OCI-LY7 (cell line): ENCODE measurements at regions not wholly inside any gene's neighbourhood (a gene's known extent, or its start where the extent isn't known, plus 50 kb on each side); places are given as distances from the start of the nearest gene placed in this dataset.

Experiments used
- BruUV-seq: library from RNA; stranded (reverse); fragments of 400-500 nt; replicated peaks from 2 replicates; lab custom pipeline; 2021; lab: Mats Ljungman, UMichigan
- CTCF ChIA-PET: fragments of 300-600 bp; sonication (Branson Sonifier 250); formaldehyde crosslinking; loops from one replicate; lab custom pipeline; 2022; ENCODE audit warnings: antibody characterized with exemption; ENCODE audit not compliant: unreplicated experiment; lab: Charles Lee
- POLR2A ChIA-PET: fragments of 300-600 bp; sonication (Branson Sonifier 250); formaldehyde crosslinking; loops from one replicate; lab custom pipeline; 2022; ENCODE audit warnings: antibody characterized with exemption; lab: Charles Lee
- DNase-seq: peaks from one replicate; pipeline ENCODE4 v3.0.0-alpha.2; 2015; ENCODE audit warnings: low spot score
- H2AFZ ChIP-seq: fragments of 200-600 bp; sonication (generic), shearing (Covaris generic); 2 replicates; pipeline ENCODE4 v1.6.1; 2014; ENCODE audit warnings: mild to moderate bottlenecking, antibody characterized with exemption, low read length, moderate library complexity
- H3K27ac ChIP-seq: fragments of 200-600 bp; sonication (generic); 2 replicates; pipeline ENCODE4 v1.5.1; 2014; ENCODE audit warnings: mixed run types, low read depth, mild to moderate bottlenecking, moderate library complexity, low read length, inconsistent platforms; ENCODE audit not compliant: poor library complexity, severe bottlenecking
- H3K36me3 ChIP-seq: fragments of 200-600 bp; sonication (generic); 2 replicates; pipeline ENCODE4 v1.6.1; 2014; ENCODE audit warnings: mild to moderate bottlenecking, antibody characterized with exemption, low read length, moderate library complexity, mixed read lengths; ENCODE audit not compliant: insufficient read depth
- H3K4me1 ChIP-seq: fragments of 200-600 bp; sonication (generic); 2 replicates; pipeline ENCODE4 v1.5.1; 2014; ENCODE audit warnings: mild to moderate bottlenecking, low read length; ENCODE audit not compliant: insufficient read depth, poor library complexity, severe bottlenecking
- H3K4me2 ChIP-seq: fragments of 200-600 bp; sonication (generic); 2 replicates; pipeline ENCODE4 v1.6.1; 2014; ENCODE audit warnings: mild to moderate bottlenecking, low read length
- H3K4me3 ChIP-seq: fragments of 200-600 bp; sonication (generic); 2 replicates; pipeline ENCODE4 v1.5.1; 2014; ENCODE audit warnings: mild to moderate bottlenecking, low read depth, low read length; ENCODE audit not compliant: poor library complexity, severe bottlenecking
- H3K79me2 ChIP-seq: fragments of 200-600 bp; sonication (generic); 2 replicates; pipeline ENCODE4 v1.6.1; 2016; ENCODE audit warnings: low read depth, mild to moderate bottlenecking, low read length, moderate library complexity, mixed read lengths; ENCODE audit not compliant: insufficient read depth
- H3K9me2 ChIP-seq: fragments of 200-600 bp; sonication (generic); 2 replicates; pipeline ENCODE4 v1.6.1; 2016; ENCODE audit warnings: mild to moderate bottlenecking, low read length, mixed read lengths; ENCODE audit not compliant: insufficient read depth
- H3K9me3 ChIP-seq: fragments of 200-600 bp; sonication (generic); 2 replicates; pipeline ENCODE4 v1.6.1; 2014; ENCODE audit warnings: mild to moderate bottlenecking, mixed run types, low read length, mixed read lengths
- H4K20me1 ChIP-seq: fragments of 200-600 bp; sonication (generic); 2 replicates; pipeline ENCODE4 v1.6.1; 2014; ENCODE audit warnings: mild to moderate bottlenecking, antibody characterized with exemption, low read length, moderate library complexity, mixed read lengths; ENCODE audit not compliant: insufficient read depth
- CTCF ChIP-seq: fragments of 200-600 bp; sonication (generic); conservative IDR thresholded peaks from 2 replicates; pipeline ENCODE4 v1.5.1; 2014; ENCODE audit warnings: mild to moderate bottlenecking, antibody characterized with exemption, low read length, moderate library complexity, mixed read lengths
- EZH2phosphoT487 ChIP-seq: fragments of 200-600 bp; sonication (generic); IDR thresholded peaks from 2 replicates; pipeline ENCODE4 v1.6.1; 2018; ENCODE audit warnings: low read depth, borderline replicate concordance, mild to moderate bottlenecking, mixed run types, antibody characterized with exemption, low read length, moderate library complexity, mixed read lengths
- intact Hi-C: fragments of 100-400 bp; cut with micrococcal nuclease; formaldehyde crosslinking; loops from one replicate; pipeline ENCODE4 v1.10.0; 2022; ENCODE audit not compliant: unreplicated experiment

- intact Hi-C loops, result no loop called here
- no TSS peak for BruUV-seq
Measured at GRCh38 chr17:69690531-69690930, 276.0 kb downstream of the MAP2K6 start.

GRCh38 chr17:69692171-69692570, 277.7 kb downstream of the MAP2K6 start:
- CTCF ChIA-PET, result no interaction called here
- no peak for DNase-seq
- no peaks in the 10 kb centered on the region for H3K4me1 ChIP-seq
- H3K36me3 ChIP-seq, result no peaks in the 10 kb centered on the region
- TF ChIP-seq CTCF (no peak), EZH2phosphoT487 (no peak)
- H3K27ac ChIP-seq, result no peak overlapping the region
- POLR2A ChIA-PET, result no interaction called here
- no peaks in the 10 kb centered on the region for H4K20me1 ChIP-seq
- H3K79me2 ChIP-seq, result no peaks in the 10 kb centered on the region
- no TSS peak for BruUV-seq
- H3K9me2 ChIP-seq, result no peaks in the 10 kb centered on the region
- H2AFZ ChIP-seq, result no peak overlapping the region
- H3K4me3 ChIP-seq, result no peak overlapping the region
- intact Hi-C loops, result no loop called here
- H3K9me3 ChIP-seq, result no peaks in the 10 kb centered on the region
- no peak overlapping the region for H3K4me2 ChIP-seq

More at GRCh38 chr17:69690531-69690930, 276.0 kb downstream of the MAP2K6 start:
- no peaks in the 10 kb centered on the region for H3K36me3 ChIP-seq
- TF ChIP-seq CTCF (no peak), EZH2phosphoT487 (no peak)
- ChIA-PET CTCF (no interaction called here), POLR2A (interaction anchor here (0.7 to 1.5 kb wide), 4 partner anchors 18 to 589 kb away, joined by 3 to 4 read pairs (median 3); no protein-coding TSS in a partner anchor)
- no peak overlapping the region for H3K4me2 ChIP-seq
- H4K20me1 ChIP-seq, result no peaks in the 10 kb centered on the region
- H3K9me3 ChIP-seq, result no peaks in the 10 kb centered on the region
- no peaks in the 10 kb centered on the region for H3K9me2 ChIP-seq
- DNase-seq, result no peak
- H3K27ac ChIP-seq, result no peak overlapping the region
- H3K4me3 ChIP-seq, result no peak overlapping the region
- no peak overlapping the region for H2AFZ ChIP-seq
- no peaks in the 10 kb centered on the region for H3K4me1 ChIP-seq
- no peaks in the 10 kb centered on the region for H3K79me2 ChIP-seq

GRCh38 chr17:69695646-69696045, 281.1 kb downstream of the MAP2K6 start:
- TF ChIP-seq CTCF (no peak), EZH2phosphoT487 (no peak)
- Histone ChIP-seq H3K79me2 (no peaks in the 10 kb centered on the region), H3K4me1 (no peaks in the 10 kb centered on the region), H4K20me1 (no peaks in the 10 kb centered on the region), H3K36me3 (no peaks in the 10 kb centered on the region), H3K4me2 (no peak overlapping the region), H3K4me3 (no peak overlapping the region), H2AFZ (no peak overlapping the region), H3K9me3 (peaks cover 24% of the 10 kb centered on the region; the same call in 1 of the 2 replicates), H3K27ac (no peak overlapping the region), H3K9me2 (no peaks in the 10 kb centered on the region)
- POLR2A ChIA-PET, result no interaction called here
- CTCF ChIA-PET, result no interaction called here
- BruUV-seq, result no TSS peak
- intact Hi-C loops, result no loop called here
- DNase-seq, result no peak
